VCaP (cell line): ENCODE measurements at regions not wholly inside any gene's neighbourhood (a gene's known extent, or its start where the extent isn't known, plus 50 kb on each side); places are given as distances from the start of the nearest gene placed in this dataset.

Experiments used
- H3K27ac ChIP-seq: fragments of 450-650 bp; 2 replicates; pipeline ENCODE4 v1.5.1; 2017
- CTCF ChIP-seq: fragments of 450-650 bp; conservative IDR thresholded peaks from 2 replicates; pipeline ENCODE4 v1.5.1; 2017; ENCODE audit warnings: mild to moderate bottlenecking, moderate library complexity

- no peak overlapping the region for H3K27ac ChIP-seq
- no peak for TF ChIP-seq CTCF
Observed at GRCh38 chr1:221827307-221827642, 85.4 kb upstream of the DUSP10 start.

- no peak for TF ChIP-seq CTCF
- H3K27ac ChIP-seq: no peak overlapping the region
Observed at GRCh38 chr1:221824909-221825308, 83.0 kb upstream of the DUSP10 start.

GRCh38 chr1:221824025-221824424 lies 82.1 kb upstream of the DUSP10 start:
- no peak for TF ChIP-seq CTCF
- H3K27ac ChIP-seq: no peak overlapping the region

- no peak for TF ChIP-seq CTCF
- no peak overlapping the region for H3K27ac ChIP-seq
Observed at GRCh38 chr1:221823561-221823960, 81.7 kb upstream of the DUSP10 start.

- TF ChIP-seq CTCF: no peak
- no peak overlapping the region for H3K27ac ChIP-seq
Observed at GRCh38 chr1:221823149-221823548, 81.3 kb upstream of the DUSP10 start.

- TF ChIP-seq CTCF: no peak
- no peak overlapping the region for H3K27ac ChIP-seq
Observed at GRCh38 chr1:221822591-221822990, 80.7 kb upstream of the DUSP10 start.

GRCh38 chr1:221816899-221817298 lies 75.0 kb upstream of the DUSP10 start:
- H3K27ac ChIP-seq: no peak overlapping the region
- no peak for TF ChIP-seq CTCF

GRCh38 chr1:221815660-221816059 lies 73.8 kb upstream of the DUSP10 start:
- no peak for TF ChIP-seq CTCF
- no peak overlapping the region for H3K27ac ChIP-seq
